Panc1 (cell line): ENCODE measurements at regions not wholly inside any gene's neighbourhood (a gene's known extent, or its start where the extent isn't known, plus 50 kb on each side); places are given as distances from the start of the nearest gene placed in this dataset.

Experiments used
- ATAC-seq: fragments of 200-7000 bp; cut with Tn5 transposase; 2 replicates; pipeline ENCODE4 v1.9.1; 2020; ENCODE audit warnings: mild to moderate bottlenecking, moderate library complexity
- BruUV-seq: library from RNA; stranded (reverse); fragments of 400-500 nt; replicated peaks from 2 replicates; lab custom pipeline; 2021; lab: Mats Ljungman, UMichigan
- CTCF ChIA-PET: fragments of 300-600 bp; sonication (Branson Sonifier 250); formaldehyde crosslinking; loops from one replicate; lab custom pipeline; 2022; ENCODE audit warnings: antibody characterized with exemption; lab: Charles Lee
- POLR2A ChIA-PET: fragments of 300-600 bp; sonication (Branson Sonifier 250); formaldehyde crosslinking; loops from one replicate; lab custom pipeline; 2022; ENCODE audit warnings: antibody characterized with exemption; lab: Charles Lee
- DNase-seq: peaks from one replicate; pipeline ENCODE4 v3.0.0-alpha.2; 2010; ENCODE audit warnings: low read depth, low spot score
- H3K27ac ChIP-seq: 2 replicates; pipeline ENCODE4 v1.5.1; 2011; ENCODE audit warnings: mild to moderate bottlenecking, low read length, inconsistent platforms
- H3K27me3 ChIP-seq: fragments of 200-500 bp; sonication (Bioruptor generic); 2 replicates; pipeline ENCODE4 v1.6.0; 2014; ENCODE audit warnings: low read length, inconsistent platforms; ENCODE audit not compliant: control insufficient read depth, insufficient read depth
- H3K36me3 ChIP-seq: fragments of 200-500 bp; sonication (Bioruptor generic); 2 replicates; pipeline ENCODE4 v1.5.1; 2014; ENCODE audit warnings: inconsistent platforms, mild to moderate bottlenecking, low read length, moderate library complexity; ENCODE audit not compliant: control insufficient read depth, insufficient read depth
- H3K4me1 ChIP-seq: 2 replicates; pipeline ENCODE4 v1.5.1; 2011; ENCODE audit warnings: inconsistent platforms, mild to moderate bottlenecking, low read length, moderate library complexity; ENCODE audit not compliant: control insufficient read depth, insufficient read depth
- H3K4me3 ChIP-seq, 2 experiments: 2 replicates each; pipeline ENCODE4 v1.5.1; 2011 to 2012; ENCODE audit warnings: low read depth in 2 of 2, low read length in 2 of 2, mild to moderate bottlenecking in 2 of 2, inconsistent platforms in 1 of 2, moderate library complexity in 1 of 2
- H3K9me3 ChIP-seq: fragments of 200-500 bp; sonication (Bioruptor generic); 2 replicates; pipeline ENCODE4 v1.5.1; 2014; ENCODE audit warnings: low read depth, mild to moderate bottlenecking, inconsistent platforms, low read length, moderate library complexity; ENCODE audit not compliant: control insufficient read depth, insufficient read depth
- CTCF ChIP-seq: fragments of 450-650 bp; IDR thresholded peaks from 2 replicates; pipeline ENCODE4 v1.5.1; 2017; ENCODE audit warnings: mild to moderate bottlenecking
- POLR2AphosphoS5 ChIP-seq: IDR thresholded peaks from 2 replicates; pipeline ENCODE4 v1.6.1; 2012; ENCODE audit warnings: mild to moderate bottlenecking, low read depth, low read length, moderate library complexity
- REST ChIP-seq, 2 experiments: IDR thresholded peaks; 2 replicates each; pipeline ENCODE4 v1.6.1; 2011 to 2012; ENCODE audit warnings: low read depth in 2 of 2, control low read depth in 1 of 2, low read length in 1 of 2, mild to moderate bottlenecking in 1 of 2, moderate library complexity in 1 of 2; ENCODE audit not compliant: insufficient read depth in 1 of 2
- SIN3A ChIP-seq: IDR thresholded peaks from 2 replicates; pipeline ENCODE4 v1.6.1; 2012; ENCODE audit warnings: low read depth, mild to moderate bottlenecking, low read length, moderate library complexity, borderline replicate concordance; ENCODE audit not compliant: insufficient read depth
- TCF7L2 ChIP-seq: IDR thresholded peaks from 2 replicates; pipeline ENCODE4 v1.6.1; 2011; ENCODE audit warnings: mild to moderate bottlenecking, low read depth, low read length, inconsistent platforms
- in situ Hi-C: cut with HindIII; loops from 2 replicates; pipeline ENCODE4 v1.10.0; 2016; ENCODE audit warnings: low sequenced_read_pairs, low pct_unique_long_range_greater_than_20kb
- intact Hi-C: fragments of 100-400 bp; cut with micrococcal nuclease; formaldehyde crosslinking; loops from one replicate; pipeline ENCODE4 v1.10.0; 2022; ENCODE audit not compliant: unreplicated experiment

DNA sequence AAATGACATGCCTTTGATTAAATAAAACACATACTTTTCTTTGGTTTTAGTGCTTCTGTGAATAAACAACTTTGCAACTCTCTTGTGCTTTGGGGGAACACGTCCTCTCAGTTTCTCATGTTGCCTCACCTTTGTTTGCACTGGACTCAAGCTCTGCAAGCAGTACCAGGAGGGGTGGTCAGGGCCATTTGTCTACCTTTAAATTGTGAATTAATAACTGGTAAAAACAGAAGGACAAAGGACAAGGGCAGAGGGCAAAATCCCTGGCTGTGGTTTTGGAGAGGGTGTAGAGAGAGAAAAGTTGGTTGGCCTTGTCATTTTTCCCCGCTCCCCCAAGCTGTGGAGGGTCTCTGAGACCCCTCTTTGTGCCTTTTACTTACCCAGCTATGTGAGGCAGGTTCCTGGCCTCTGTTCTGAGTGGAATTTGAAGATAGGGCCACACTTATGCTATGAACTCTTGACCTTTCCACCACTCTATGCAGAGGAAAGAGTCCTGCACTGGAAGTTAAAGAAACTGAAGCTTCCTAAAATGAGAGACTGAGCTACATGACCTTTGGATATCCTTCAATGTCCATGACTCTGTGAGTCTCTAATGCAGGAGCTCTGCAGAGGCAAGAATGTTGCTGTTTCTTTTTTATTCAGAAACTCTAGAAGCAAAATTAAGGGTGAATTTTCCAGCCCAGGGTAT is 55.1 kb upstream of the MOCS2 start:
- no TSS peak for BruUV-seq
- Histone ChIP-seq H3K27me3 (no peaks in the 10 kb centered on the region; the same call in 1 of the 2 replicates), H3K36me3 (no peaks in the 10 kb centered on the region), H3K4me1 (no peaks in the 10 kb centered on the region), H3K9me3 (no peaks in the 10 kb centered on the region), H3K4me3 (no peak overlapping the region), H3K27ac (no peak overlapping the region)
- DNase-seq, result no peak
- intact Hi-C loops (no loop called here), in situ Hi-C loops (no loop called here)
- POLR2A ChIA-PET, result no interaction called here
- ATAC-seq, result no peak
- CTCF ChIA-PET, result interaction anchor here (0.6 kb wide), 1 partner anchor 266 kb away, joined by 8 read pairs; no protein-coding TSS in a partner anchor
- TF ChIP-seq POLR2AphosphoS5, result no peak

GRCh38 chr5:53165431-53166182 is 56.0 kb upstream of the MOCS2 start:
- in situ Hi-C loops, result no loop called here
- no peak for DNase-seq

More at GRCh38 chr5:53165431-53166182, 56.0 kb upstream of the MOCS2 start:
- ATAC-seq, result no peak
- H3K27ac ChIP-seq, result no peak overlapping the region
- H3K4me3 ChIP-seq, result no peak overlapping the region
- ChIA-PET POLR2A (no interaction called here), CTCF (interaction anchor here (0.6 to 0.7 kb wide), 2 partner anchors 265 to 1686 kb away, joined by 4 to 8 read pairs; no protein-coding TSS in a partner anchor)
- no peaks in the 10 kb centered on the region for H3K9me3 ChIP-seq
- intact Hi-C loops, result no loop called here
- no peaks in the 10 kb centered on the region for H3K36me3 ChIP-seq
- BruUV-seq, result no TSS peak
- H3K4me1 ChIP-seq, result no peaks in the 10 kb centered on the region
- peaks cover 2% of the 10 kb centered on the region; the same call in 1 of the 2 replicates for H3K27me3 ChIP-seq
- no peak for TF ChIP-seq POLR2AphosphoS5
- no peak for TF ChIP-seq TCF7L2
- TF ChIP-seq CTCF, result no peak
- no peak for TF ChIP-seq SIN3A
- TF ChIP-seq REST (IDR thresholded peaks at IDR 0.05; ENCODE audit: insufficient read depth in 1 of 2, low read depth in 2 of 2, low read length in 1 of 2), result no peak
